ENCODE measurements at regions not wholly inside any gene's neighbourhood (a gene's known extent, or its start where the extent isn't known, plus 50 kb on each side); places are given as distances from the start of the nearest gene placed in this dataset.

DNA sequence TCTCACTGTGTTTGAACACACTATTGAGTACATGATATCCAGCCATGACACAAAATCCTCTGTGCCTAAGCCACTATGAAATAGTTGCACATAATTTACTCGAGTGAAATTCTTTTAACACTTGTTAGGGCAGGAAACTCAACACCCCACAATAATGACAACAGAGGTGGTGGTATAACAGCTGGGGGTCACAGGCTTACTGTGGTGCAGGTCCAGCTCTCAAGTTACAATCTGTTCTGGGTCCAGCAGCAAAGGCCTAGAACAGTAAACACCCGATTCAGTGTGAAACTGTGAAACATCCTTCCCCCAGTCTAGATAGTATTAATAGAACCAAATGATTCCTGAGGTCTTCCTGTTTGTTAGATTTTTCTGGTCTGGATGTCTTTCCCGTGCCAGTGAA, 102.9 kb upstream of the APC start:
- Histone ChIP-seq H3K27ac (no peak overlapping the region), H3K36me3 (no peaks in the 10 kb centered on the region), H3K9me3 (no peaks in the 10 kb centered on the region), H3K27me3 (peaks cover 10% of the 10 kb centered on the region), H3K4me1 (ENCODE audit: control insufficient read depth in 1 of 2, insufficient read depth in 1 of 2, low read depth in 1 of 2, low read length in 1 of 2) (no peaks in the 10 kb centered on the region), H3K4me3 (ENCODE audit: low read depth in 1 of 2, low read length in 1 of 2) (no peak overlapping the region)
- TF ChIP-seq, protein P1, sequence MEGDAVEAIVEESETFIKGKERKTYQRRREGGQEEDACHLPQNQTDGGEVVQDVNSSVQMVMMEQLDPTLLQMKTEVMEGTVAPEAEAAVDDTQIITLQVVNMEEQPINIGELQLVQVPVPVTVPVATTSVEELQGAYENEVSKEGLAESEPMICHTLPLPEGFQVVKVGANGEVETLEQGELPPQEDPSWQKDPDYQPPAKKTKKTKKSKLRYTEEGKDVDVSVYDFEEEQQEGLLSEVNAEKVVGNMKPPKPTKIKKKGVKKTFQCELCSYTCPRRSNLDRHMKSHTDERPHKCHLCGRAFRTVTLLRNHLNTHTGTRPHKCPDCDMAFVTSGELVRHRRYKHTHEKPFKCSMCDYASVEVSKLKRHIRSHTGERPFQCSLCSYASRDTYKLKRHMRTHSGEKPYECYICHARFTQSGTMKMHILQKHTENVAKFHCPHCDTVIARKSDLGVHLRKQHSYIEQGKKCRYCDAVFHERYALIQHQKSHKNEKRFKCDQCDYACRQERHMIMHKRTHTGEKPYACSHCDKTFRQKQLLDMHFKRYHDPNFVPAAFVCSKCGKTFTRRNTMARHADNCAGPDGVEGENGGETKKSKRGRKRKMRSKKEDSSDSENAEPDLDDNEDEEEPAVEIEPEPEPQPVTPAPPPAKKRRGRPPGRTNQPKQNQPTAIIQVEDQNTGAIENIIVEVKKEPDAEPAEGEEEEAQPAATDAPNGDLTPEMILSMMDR (IDR thresholded peaks at IDR 0.05): no peak

DNA sequence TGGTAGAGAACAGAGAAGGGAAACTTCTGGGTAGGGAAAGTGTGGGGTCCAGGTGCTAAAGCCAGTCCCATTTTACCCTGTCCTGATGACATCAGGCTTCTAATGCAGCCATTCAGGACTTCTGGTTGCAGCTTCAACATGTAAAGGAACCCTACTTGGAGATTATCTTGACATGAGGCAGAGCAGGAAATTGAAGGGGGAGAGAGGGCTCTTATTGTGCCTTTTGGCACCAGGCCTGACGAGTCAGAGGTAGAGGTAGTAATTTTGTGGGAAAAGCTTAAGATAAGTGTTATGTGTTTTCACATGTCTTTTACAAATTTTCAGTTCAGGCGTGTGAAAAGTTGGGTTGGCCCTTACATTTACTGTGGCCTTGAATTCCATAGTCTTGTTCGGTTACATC, 102.4 kb upstream of the APC start:
- H3K36me3 ChIP-seq: no peaks in the 10 kb centered on the region
- H3K4me3 ChIP-seq (ENCODE audit: low read depth in 1 of 2, low read length in 1 of 2): no peak overlapping the region
- peaks cover 6% of the 10 kb centered on the region for H3K27me3 ChIP-seq
- TF ChIP-seq, protein P1 (IDR thresholded peaks at IDR 0.05): no peak
- no peaks in the 10 kb centered on the region for H3K9me3 ChIP-seq
- no peak overlapping the region for H3K27ac ChIP-seq
- H3K4me1 ChIP-seq (ENCODE audit: control insufficient read depth in 1 of 2, insufficient read depth in 1 of 2, low read depth in 1 of 2, low read length in 1 of 2): no peaks in the 10 kb centered on the region

DNA sequence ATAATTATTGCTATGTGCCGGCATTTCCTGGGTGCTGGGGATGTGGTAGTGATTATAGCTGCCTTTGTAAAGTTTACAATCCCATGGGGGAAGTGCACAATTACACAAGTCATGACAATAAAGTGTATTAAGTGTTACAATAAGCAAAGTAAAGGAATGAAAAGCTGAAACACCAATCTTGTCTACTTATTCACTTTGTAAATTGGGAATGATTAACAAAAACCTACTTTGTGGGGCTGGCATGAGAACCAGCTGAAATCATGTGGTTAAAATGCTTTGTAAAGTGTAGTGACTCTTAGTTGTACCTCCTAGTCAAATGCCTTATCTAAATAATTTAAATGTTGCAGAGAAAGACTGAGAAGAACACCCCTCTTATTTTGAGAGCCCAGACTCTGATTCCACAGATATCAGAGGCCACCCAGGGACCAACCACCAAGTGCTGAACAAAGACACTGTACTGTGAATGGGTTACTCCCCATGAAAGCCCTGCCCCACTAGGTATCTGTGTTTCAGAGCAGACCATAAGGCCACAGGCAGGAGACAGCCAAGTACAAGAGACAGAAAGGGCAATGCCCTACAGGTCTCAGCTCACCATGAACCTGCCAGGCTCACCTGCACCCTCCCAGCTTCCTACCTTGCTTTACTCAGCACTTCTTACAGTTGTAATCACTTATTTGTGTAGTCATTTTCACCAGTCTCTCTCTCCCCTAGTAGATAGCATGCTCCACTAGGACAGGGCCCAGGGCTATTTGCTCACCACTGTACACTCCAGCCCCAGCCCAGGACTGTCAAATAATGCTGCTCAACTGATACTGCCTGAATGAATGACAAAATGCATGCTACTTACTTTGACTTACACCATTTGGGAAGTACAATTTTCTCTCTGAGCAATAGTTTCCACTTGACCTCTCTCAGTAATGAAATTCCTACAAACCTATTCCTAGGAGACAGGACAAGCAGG, 101.6 kb upstream of the APC start:
- no peaks in the 10 kb centered on the region for H3K36me3 ChIP-seq
- TF ChIP-seq, protein P1 (IDR thresholded peaks at IDR 0.05): no peak
- H3K27ac ChIP-seq: no peak overlapping the region
- no peaks in the 10 kb centered on the region for H3K4me1 ChIP-seq (ENCODE audit: control insufficient read depth in 1 of 2, insufficient read depth in 1 of 2, low read depth in 1 of 2, low read length in 1 of 2)
- no peaks in the 10 kb centered on the region for H3K9me3 ChIP-seq
- peaks cover 4% of the 10 kb centered on the region for H3K27me3 ChIP-seq
- H3K4me3 ChIP-seq (ENCODE audit: low read depth in 1 of 2, low read length in 1 of 2): no peak overlapping the region

DNA sequence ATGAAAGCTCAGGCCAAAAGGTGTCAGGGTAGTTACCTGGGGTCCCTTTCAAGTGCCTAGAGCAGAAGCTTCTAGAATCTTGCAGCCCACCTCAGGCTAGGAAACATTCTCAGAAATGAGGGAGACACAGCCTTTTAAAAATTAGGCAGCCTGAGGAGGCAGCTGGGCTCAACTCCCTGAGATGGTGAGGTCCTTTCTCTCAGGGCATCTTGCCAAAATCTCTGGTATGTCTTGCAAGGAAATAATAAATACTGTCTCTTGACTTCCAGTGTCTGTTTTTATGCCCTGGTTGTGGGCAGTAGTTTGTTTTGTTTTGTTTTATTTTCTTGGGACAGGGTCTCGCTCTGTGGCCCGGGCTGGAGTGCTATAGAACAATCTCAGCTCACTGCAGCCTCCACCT, 100.9 kb upstream of the APC start:
- H3K4me3 ChIP-seq (ENCODE audit: low read depth in 1 of 2, low read length in 1 of 2): no peak overlapping the region
- TF ChIP-seq, protein P1 (IDR thresholded peaks at IDR 0.05): no peak
- no peak overlapping the region for H3K27ac ChIP-seq
- no peaks in the 10 kb centered on the region for H3K27me3 ChIP-seq
- no peaks in the 10 kb centered on the region for H3K4me1 ChIP-seq (ENCODE audit: control insufficient read depth in 1 of 2, insufficient read depth in 1 of 2, low read depth in 1 of 2, low read length in 1 of 2)
- H3K36me3 ChIP-seq: no peaks in the 10 kb centered on the region
- no peaks in the 10 kb centered on the region for H3K9me3 ChIP-seq

DNA sequence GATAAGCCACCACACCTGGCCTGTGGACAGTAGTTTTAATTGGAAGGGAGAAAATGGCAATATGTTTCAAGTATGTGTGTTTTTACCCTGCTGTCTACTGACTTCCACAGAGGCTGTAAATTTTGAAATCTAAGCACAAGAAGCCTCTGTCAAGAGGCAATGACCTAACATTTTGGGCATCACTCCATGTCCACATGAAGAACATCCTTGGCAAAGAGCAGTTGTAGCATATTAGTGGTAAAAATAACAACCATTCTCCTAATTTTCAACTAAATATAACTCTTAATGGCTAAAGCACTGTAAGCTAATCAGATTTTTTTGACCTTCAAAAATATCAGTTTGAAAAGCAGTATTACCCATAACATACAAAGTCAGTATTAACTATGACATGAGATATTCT, 100.3 kb upstream of the APC start:
- Histone ChIP-seq H3K4me3 (ENCODE audit: low read depth in 1 of 2, low read length in 1 of 2) (no peak overlapping the region), H3K27ac (no peak overlapping the region), H3K36me3 (no peaks in the 10 kb centered on the region), H3K9me3 (no peaks in the 10 kb centered on the region), H3K27me3 (no peaks in the 10 kb centered on the region), H3K4me1 (ENCODE audit: control insufficient read depth in 1 of 2, insufficient read depth in 1 of 2, low read depth in 1 of 2, low read length in 1 of 2) (no peaks in the 10 kb centered on the region)
- TF ChIP-seq, protein P1 (IDR thresholded peaks at IDR 0.05): no peak

Data from neutrophil (primary cell).